ENCODE measurements at regions not wholly inside any gene's neighbourhood (a gene's known extent, or its start where the extent isn't known, plus 50 kb on each side); places are given as distances from the start of the nearest gene placed in this dataset.
"Not testable (repeated sequence)": the region's sequence is repeated elsewhere in the genome, so short reads cannot be mapped to it uniquely, and the experiment has no call there.

DNA sequence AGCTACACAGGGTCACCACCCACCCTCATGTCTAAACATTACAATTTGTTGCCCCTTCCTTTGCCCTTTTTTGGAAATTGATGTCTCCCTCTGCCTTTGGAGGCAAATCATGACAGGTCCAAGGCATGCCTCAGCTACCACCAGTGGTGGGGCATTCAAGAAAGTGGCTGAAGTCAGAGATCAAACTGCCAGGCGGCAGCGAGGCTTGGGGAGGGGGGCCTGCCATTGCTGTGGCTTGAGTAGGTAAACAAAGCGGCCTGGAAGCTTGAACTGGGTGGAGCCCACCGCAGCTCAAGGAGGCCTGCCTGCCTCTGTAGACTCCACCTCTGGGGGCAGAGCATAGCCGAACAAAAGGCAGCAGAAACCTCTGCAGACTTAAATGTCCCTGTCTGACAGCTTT is 152.0 kb upstream of the ATP2B2 start:
- DNase-seq (ENCODE audit: low spot score): not testable (repeated sequence)

DNA sequence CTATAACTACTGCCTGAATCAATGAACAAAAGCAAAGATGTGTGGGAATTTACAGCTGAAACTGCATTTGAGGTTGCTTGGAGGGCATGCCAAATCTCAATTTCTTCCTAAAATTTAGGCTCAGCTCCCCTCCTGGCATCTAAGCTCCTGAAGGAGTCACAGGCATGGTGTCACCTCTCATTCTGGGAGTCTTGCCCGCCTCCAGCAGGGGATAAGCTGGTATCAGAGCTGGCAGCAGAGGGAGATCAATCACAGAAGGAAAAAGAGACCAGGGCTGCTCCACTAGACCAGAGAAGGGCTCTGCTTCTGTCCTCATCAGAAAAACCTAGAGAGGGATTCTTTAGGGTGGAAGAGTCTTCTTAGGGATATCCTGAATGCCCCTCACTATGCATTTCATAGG is 150.4 kb upstream of the SLC6A11 start:
- DNase-seq (ENCODE audit: low spot score): no peak

DNA sequence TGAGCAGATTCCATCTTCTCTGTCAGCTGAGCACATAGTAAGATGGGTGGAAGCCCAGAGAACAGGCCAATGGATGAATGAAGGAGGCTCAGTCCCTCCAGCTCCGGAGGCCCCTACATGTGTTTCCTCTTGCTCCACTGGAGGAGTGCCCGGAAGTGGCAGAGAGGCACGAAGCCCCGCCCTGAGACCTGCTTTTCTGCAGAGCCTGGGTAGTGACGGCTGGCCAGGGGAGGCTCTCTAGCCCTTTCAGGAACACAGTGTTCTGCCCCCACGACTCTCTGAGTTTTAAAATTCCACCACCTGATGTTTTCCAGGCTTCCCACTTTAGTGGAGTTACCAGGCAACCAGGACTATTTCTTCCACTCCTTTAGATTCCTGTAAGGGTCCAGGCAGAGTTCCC is 149.4 kb upstream of the SLC6A11 start:
- no peak for DNase-seq (ENCODE audit: low spot score)

DNA sequence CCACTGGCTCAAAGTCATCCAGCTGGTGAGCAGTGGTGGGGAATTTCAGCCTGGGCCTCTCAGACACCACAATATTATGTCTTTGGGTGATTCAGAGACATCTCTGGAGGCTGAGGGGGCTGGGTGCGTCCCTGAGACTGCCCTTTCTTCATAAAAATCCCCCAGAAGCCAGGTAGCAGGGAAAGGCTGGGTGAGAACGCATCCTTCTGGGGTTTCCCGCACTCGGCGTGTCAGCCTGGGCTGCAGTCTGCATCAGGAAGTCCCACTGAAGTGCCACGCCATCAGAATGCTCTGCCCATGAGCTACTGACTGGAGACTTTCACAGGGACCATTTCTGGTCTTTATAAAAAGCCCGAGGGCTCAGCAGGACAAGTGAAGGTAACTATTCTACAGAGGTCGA is 148.8 kb upstream of the SLC6A11 start:
- DNase-seq (ENCODE audit: low spot score): no peak

DNA sequence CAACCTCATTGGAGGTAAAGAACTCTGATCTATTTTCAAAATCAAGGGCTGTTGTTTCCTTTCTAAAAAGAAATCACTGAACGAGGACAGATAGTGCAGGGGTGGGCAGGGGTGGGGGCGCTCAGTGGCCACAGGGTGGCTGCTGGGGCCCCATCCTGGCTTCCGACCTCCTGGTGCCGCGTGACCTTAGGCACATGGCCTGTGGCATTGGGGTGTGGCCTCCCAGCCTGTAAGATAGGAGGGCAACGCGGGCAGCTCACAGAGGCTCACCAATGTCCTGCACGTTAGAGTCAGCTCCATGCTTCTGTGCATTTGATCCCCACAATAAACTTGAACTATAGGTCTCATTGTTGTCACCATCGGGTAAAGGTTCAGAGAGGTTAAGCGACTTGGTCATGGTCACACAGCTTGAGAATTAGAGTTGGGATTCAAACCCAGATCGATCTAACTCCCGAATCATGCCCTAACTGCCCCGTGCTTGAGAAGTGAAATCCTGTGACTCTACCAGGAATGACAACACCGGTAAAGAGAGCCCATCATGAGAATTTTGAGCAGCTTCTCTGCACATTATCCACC is 148.0 kb upstream of the SLC6A11 start:
- DNase-seq (ENCODE audit: low spot score): no peak

DNA sequence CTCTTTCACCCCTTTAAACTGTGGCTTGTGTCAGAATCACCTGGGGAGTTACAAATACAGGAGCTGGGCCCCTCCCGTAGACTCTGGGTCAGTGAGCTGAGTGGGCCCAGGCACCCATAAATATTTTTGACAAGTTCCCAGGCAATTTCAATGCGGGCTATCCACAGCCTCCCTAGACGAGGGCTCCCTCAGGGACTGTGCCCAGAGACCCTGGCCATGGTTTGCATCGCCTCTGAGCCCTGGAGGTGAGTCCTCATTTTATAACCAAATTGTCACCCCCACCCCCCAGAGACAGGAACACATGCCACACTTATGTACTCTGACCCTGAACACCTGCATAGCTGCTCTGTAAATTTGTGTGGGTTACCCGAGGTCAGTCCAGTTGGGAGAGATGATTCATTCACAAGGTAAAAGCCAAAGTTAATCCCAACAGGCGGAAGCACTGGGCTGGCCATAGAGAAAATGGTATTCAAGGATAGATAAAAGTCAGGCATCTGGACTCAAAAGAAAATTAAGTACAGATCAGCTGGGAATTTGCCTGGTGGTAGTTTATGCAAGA is 146.5 kb upstream of the SLC6A11 start:
- DNase-seq (ENCODE audit: low spot score): no peak

DNA sequence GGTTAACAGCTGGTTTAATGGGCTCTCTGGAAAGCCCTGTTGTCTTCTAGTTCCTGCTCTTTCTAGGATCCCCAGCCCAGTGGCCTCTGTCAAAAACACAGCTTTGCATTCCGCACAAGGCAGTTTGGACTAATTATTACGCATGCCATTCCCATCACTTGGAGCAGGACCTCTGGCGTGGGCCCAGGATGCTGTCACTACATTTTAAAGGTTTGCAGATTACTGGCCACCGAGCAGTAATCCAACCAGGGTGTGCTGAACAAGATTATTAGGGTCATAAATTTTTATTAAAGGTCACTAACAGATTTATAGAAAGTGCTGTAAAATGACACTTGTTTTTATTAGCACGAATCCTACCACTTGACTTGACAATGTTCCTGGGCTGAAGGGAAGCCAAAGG is 143.6 kb upstream of the SLC6A11 start:
- DNase-seq (ENCODE audit: low spot score): no peak

DNA sequence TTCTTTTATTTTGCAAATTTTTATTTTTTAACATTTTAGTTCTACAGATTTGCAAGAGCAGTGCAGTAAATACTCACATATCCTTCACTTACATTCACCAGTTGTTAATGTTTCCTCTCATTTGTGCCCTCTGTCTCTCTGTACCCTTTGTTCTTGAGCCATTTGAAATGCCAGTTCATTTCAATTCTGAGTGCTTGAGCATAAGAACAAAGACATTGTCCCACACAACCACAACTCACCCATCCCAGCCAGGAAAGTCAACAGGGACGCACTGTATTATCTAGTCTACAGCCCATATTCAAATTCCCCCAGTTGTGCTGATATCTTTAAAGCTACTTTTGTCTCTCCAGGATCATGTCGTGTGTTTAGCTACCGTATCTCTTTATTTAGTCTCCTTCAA is 141.4 kb upstream of the SLC6A11 start:
- no peak for DNase-seq (ENCODE audit: low spot score)

DNA sequence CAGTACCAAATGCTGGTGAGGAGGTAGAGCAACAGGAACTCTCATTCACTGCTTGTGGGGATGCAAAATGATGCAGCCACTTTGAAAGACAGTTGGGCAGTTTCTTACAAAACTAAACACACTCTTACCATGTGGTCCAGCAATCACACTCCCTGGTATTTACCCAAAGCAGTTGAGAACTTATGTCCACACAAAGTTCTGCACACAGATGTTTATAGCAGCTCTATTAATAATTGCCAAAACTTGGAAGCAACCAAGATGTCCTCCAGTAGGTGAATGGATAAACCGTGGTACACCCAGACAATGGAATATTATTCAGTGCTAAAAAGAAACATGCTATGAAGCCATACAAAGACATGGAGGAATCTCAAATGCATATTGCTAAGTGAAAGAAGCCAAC is 139.1 kb upstream of the SLC6A11 start:
- no peak for DNase-seq (ENCODE audit: low spot score)

DNA sequence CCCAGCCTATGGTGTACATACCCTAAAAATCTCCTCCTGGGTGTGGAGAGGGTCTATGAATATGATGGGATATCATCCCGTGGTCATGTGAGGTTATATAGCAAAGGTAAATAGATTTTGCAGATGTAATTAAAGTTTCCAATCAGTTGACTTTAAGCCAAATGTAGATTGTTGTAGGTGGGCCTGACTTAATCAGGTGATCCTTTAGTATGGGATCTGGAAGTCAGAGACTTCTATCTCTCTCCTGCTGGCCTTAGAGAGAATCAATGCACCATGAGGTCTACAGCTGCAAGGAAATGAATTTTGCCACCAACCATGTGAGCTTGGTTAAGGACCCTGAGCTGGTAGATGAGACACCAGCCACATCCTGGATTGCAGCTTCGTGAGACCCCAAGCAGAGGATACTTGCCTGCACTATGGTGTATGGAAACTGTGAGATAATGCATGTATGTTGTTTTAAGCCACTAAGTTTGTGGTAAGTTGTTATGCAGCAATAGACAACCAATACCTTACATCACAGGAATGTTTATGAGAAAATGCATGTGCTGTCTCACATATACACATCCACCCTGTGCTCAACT is 137.1 kb upstream of the SLC6A11 start:
- DNase-seq (ENCODE audit: low spot score): no peak

DNA sequence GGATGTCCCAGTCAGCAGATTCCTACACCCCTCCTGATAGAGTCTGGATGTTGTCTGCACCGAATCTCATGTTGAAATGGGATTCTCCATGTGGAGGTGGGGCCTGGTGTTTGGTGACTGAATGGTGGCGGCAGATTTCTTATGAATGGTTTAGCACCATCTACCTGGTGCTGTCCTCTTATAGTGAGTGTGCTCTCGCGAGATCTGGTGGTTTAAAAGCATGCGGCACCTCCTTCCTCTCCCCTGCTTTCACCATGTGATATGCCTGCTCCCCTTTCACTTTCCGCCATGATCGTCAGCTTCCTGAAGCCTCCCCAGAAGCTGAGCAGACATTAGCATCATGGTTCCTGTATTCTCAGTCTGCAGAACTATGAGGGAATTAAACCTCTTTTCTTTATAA is 135.2 kb upstream of the SLC6A11 start:
- DNase-seq (ENCODE audit: low spot score): no peak

DNA sequence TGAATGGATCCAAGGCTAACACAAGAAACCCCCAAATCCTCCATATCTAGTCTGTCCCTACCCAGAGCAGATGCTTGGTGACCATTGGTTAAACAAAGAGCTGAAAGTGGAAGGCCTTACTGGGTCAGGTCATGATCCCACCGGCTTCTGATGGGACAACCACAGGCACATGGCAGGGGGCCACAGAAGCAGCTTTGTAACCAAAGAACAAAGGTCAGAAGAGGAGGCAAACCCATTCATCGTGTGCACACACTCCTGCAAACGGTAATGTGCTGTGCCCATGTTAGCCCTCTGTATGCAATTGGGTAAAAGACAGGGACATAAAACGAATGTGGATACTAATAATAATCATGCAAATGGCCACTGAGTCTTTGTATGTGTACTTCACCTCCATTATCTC is 133.3 kb upstream of the SLC6A11 start:
- DNase-seq (ENCODE audit: low spot score): no peak

DNA sequence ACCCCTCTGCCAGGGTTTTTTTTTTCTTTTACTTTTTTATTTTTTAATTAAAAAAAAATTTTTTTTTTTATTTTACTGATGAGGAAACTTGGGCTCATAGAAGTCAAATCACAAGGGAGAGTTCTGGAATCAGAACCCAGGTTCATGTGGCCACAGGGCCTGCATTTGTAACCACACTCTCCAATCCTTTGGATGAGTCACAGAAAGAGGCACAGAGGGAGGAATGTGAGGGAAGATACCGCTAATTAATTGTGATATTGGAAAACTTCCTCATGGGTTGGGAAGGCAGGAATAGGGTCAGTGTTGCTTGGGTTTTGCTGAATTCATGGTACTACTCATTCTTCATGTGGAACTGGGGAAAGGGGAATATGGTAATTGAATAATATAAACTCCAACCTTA is 132.9 kb upstream of the SLC6A11 start:
- no peak for DNase-seq (ENCODE audit: low spot score)

DNA sequence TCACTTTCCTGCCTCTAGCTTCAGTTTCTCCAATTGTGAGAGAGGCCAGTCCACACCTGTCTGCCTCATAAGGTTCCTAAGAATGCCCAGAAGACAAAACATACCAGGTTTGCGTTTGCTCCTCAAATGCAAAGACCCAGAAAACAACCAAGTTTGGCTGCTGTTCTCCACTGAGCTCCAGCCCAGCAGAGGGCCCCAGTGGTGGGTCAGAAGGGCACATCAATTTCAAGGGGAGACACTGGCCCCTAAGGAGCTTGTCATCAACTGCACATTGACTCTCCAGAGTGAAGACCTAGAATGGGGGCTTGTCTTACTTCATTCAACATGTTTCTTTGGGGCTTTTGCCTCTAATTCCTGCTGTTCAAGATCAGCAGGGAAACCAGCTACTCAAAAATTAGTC is 127.9 kb upstream of the SLC6A11 start:
- DNase-seq (ENCODE audit: low spot score): no peak

DNA sequence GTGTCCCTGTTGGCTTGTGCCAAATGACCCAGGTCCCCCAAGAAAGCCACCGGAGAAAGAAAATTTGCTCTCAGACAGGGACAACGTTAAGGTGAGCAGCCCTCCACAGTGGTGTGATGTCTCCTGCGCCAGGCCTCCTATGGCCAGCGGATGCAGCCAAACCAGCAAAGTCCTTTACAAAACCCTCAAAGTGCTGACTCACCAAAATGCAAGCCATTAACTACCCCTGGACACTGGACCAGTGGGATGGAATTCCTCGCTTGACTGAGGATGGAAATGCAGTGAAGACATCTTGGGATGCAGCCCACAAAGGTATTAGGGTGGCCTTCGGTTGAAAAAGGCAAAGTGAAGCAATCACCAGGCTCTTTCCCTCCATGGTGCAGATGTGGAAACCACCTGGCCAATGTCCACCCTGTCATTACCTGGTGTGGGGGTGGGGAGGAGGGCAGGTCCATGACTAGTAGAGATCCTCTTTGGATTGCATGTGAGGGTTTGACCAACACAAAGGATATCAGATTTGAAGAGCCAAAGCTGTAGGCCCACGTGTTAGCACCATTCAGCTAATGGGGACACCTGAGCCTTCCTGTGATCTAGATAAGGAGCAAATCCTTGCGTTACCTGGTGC is 127.4 kb upstream of the SLC6A11 start:
- no peak for DNase-seq (ENCODE audit: low spot score)

DNA sequence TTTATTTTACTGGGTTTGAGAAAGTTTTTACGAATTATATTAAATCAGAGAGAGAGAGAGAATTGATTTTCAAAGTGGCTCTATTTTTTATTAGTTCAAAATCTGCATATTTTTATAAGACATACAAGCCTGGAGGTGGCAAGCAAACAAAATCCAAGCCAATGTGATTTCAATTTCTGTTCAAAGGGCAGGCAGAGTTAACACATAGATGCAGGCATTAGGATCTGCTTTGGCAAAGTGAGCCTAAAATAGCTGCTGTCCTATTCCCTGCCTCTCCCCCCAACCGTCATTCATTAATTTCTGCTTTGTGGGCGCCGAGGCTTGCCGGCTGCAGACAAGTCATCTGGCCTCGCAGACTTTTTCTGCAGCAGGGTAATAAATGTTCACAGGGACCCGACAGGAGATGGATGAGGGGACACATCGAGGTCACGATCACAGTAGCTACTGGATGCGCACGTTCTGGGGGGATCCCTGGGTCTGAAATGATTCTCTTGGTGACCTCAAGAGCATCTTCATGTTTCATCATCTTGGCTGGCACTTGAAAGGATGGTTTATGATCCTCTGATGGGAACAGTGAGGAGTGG is 123.9 kb upstream of the SLC6A11 start:
- no peak for DNase-seq (ENCODE audit: low spot score)

DNA sequence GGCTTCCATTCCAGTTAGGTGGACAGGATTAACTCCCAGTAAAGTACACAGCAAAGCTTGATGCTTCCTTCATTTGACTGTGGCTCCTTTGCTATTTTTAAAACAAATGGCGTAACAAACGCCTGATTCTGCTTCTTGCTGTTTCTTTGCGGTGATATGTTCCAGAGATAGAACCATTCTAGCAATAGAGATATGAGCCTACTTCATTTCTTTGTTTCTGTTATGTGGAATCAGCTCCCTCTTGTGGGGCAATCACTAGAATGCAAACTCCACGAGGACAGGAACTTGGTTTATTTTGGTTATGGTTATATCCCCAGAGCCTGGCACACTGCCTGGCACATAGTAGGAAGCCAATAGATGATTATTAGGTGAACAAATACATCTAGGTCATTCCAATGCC is 122.6 kb upstream of the SLC6A11 start:
- no peak for DNase-seq (ENCODE audit: low spot score)

DNA sequence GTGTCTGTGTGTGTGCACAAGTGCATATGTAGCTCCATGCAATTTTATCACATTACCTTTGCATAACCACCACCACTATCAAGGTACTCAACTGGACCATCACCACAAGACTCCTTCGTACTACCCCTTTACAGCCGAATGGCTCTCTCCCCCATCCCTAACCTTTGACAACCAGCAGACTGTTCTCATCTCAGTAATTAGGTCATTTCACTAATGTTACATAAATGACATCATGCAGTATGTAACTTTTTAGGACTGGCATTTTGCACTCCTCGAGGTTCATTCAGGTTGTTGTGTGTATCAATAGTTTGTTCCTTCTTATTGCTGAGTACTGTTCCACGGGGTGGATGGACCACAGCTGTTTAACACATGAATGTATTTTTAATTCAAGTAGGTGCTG is 121.8 kb upstream of the SLC6A11 start:
- no peak for DNase-seq (ENCODE audit: low spot score)

DNA sequence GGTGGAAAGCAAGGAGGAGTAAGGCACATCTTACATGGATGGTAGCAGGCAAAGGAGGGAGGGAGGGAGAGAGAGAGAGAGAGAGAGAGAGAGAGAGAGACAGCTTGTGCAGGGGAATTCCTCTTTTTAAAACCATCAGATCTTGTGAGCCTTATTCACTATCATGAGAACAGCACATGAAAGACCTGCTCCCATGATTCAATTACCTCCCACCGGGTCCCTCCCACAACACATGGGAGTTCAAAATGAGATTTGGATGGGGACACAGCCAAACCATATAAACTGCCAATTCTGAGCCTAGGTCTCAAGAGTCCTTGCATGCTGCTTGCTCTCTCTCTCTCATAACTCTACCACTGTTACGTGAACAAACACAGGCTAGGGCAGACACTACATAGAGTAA is 120.8 kb upstream of the SLC6A11 start:
- DNase-seq (ENCODE audit: low spot score): not testable (repeated sequence)

DNA sequence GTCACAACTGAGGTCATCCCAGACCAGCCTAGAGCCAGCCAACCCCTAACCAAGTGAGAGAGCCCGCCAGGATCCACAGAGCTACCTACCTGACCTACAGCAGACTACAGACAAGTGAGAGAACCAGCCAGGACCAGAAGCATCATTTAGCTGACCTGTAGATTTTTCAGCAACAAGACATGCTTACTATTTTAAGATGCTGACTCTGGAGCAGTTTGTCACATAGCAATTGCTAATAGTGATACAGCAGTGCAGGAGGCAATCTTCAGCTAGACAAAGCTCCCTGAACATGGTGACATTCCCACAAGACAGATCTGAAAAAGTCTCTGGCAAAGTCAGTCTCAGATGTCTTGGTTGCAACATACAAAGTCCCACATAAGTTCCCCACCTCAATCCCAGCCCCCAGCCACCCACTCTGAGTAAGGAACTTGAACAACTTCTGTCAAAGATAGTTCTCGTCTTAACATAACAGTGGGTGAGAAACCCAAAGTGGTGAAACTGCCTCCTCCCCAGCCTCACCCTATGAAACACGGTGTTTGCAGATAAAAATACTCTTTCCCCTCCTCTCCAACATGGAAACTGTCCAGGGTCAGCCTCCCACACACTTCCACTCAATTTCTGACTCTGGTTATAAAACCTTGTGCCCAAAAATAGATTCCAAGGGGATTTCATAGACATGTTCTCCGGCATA is 120.3 kb upstream of the SLC6A11 start:
- DNase-seq (ENCODE audit: low spot score): no peak

DNA sequence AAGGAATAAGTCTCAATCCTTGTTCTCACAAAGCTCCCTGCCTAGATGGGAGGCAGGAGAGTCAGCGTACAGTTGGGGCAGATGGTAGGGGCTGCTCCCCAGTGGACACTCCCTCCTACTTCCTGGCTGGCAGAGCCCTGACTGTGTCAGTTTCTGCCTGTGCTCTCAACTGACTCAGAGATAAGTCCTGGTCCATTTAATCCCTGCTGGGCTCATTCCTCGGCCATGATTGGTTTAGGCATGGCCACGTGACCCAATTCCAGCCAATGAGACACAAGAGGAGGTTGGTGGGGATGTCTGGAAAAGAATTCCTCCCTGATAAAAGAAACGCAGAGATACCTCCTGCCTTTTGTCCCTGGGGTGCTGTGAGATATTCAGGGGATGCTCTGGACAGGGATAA is 118.1 kb upstream of the SLC6A11 start:
- no peak for DNase-seq (ENCODE audit: low spot score)

DNA sequence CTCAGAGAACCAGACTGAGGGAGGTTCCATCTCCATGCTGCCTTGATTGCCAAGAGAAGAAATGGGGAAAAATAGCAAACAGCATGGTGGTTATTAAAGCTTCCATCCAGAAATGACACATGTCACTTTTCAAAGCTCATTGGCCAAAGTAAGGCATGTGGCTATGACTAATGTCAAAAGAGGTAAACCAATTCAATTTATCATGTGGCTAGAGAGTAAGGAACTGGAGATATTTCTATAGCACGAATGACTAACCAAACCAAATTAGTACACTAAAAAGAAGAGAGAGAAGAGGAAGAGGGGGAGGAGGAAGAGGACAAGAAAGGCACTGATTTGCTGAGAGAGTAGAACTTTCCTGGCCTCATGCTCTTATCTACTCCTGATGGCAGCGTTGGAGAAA is 115.2 kb upstream of the SLC6A11 start:
- DNase-seq (ENCODE audit: low spot score): no peak

Measured in HT-29 (cell line).